HG03342 (cell line): ENCODE measurements at regions not wholly inside any gene's neighbourhood (a gene's known extent, or its start where the extent isn't known, plus 50 kb on each side); places are given as distances from the start of the nearest gene placed in this dataset.
"Not testable (repeated sequence)": the region's sequence is repeated elsewhere in the genome, so short reads cannot be mapped to it uniquely, and the experiment has no call there.

Source experiments
- ATAC-seq: cut with Tn5 transposase; IDR thresholded peaks from one replicate; pipeline ENCODE4 v1.9.1; 2021; ENCODE audit warnings: mild to moderate bottlenecking, moderate library complexity; ENCODE audit not compliant: unreplicated experiment

DNA sequence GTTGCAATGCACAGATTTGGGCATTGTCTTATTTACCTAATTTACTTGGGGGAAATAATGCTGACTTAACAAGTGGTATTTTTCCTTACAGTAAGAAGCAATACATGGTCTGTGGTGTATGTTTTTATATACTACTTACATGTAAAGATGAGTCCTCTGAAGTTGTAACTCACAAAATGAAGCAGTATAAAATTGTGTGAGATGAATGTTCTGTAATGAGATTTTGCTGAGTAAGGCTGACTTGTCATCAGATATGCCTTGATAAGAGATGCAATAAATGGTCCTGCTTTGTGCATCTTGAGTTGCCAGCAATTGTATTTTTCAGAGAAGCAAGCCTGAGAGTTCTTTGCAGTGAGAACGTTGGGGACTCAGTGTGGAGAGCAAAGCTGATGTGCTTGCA lies 92.2 kb upstream of the GNAQ start:
- ATAC-seq = no peak

DNA sequence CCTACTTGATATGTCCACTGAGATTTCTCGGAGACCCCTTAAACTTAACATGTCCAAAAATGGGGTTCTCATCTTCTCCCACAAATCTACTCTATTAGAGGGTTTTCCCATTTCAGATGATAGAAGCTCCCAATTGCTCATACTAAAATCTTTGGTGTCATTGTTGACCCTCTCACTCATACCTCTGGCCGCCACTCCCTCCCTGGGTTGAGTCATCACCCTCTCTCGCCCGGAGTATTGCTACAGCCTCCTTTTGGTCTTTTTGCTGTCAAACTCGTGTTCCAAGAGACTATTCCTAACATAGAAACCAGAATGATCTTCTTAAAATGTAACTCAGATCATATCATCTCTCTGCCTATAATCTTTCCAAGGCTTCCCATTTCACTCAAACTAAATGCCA lies 91.0 kb upstream of the GNAQ start:
- no peak for ATAC-seq

DNA sequence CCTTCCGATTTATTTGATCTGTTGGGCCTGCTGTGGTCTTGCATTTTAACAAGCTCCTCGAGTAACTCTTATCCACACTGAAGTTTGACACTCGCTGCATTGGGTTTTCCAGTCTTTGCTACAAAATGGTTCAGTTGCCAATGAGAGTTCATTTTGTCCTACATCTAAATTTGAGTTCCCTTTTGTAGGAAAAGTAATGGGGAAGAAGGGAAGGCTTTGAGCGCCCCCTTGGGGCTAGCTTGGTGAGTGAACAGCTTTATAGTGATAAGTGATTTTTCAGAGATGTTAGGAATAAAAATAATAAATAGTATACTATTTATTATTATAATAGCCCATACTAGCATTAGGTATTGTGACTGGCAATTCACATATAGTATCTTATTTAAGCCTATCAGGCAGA lies 89.9 kb upstream of the GNAQ start:
- ATAC-seq = no peak

DNA sequence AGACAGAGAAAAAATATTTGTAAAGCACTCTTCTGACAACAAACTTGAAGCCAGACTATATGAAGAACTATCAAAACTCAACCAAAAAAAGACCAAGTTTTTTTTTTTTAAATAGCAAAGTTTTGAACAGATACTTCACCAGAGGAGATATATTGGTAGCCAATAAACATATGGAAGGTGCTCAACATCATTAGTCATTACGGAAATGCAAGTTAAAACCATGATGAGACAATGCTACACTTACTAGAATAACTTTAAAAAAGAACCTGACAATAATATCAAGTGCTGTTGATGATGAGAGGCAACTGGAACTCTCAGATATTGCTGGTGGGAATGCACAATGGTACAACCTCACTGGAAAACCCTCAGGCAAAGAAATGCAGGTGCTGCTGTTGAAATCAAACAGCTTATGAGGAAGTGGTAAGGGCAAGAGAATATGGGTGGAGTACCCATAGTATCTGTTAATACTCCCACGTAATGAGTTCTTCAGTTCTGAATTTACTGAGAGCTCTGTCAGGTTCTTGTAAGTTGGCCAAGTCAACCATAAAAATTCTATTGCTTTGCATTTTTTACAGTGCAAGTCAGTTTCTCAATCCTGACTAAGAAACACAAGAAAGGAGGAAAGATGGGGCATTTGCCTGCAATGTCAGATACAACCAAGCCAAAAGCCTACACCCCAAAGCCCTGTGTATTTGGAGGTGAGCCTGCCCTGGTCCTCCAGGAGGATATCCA lies 87.3 kb upstream of the GNAQ start:
- ATAC-seq = peak; percentile 75

DNA sequence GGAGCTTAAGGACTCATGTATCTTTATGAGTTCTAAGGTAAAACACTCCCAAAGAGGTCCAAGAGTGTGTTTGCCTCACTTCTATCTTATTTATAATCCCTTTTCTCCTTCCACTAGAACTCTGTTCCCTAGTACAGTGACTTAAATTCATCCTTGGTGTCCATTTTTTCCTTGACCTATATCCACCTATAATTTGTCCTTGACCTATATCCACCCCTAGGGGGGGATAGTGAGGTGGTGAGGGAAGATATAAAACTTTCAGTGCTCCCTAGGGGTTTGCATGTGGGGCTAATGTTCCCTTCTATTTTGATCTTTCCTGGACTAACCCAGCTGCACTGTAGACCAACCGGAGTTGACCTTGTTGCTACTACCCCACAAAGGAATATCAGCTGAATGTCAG lies 83.5 kb upstream of the GNAQ start:
- ATAC-seq = peak; percentile 58

DNA sequence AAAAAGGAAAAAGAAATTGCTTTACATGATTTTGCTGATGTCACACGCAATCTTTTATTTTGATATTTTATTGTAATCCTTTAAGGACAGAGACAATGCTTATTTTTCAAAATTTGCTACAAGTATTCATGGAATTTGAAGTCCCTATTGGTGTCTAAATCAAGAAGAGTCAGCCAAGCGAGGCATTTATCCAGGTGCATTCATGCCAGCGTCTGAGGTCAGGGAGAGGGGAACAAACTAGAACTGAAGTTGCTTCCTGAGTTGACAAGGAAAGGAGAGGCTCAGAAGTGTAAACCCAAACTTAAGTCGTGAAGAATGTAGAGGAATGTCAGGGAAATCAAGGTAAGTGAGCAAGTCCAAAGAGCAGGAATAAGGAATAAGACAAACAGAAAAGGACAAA lies 83.0 kb upstream of the GNAQ start:
- ATAC-seq = no peak

DNA sequence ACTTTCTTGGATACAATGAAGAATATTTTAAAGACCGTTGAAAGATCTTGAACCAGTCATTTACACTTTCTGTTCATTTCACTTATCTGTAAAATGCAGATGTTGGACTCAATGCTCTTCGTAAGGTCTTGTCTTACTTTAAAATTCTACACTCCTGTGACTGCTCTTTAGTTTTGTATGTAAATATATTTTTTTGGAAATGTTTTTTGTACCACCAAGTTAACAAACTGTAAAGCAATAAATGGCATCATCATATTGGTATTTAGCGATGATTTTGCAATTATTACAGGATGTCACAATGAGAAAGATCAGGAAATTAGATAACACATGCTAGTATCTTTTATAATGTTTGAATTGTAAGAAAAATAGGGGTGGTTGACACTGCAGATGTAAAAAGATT lies 80.8 kb upstream of the GNAQ start:
- no peak for ATAC-seq

DNA sequence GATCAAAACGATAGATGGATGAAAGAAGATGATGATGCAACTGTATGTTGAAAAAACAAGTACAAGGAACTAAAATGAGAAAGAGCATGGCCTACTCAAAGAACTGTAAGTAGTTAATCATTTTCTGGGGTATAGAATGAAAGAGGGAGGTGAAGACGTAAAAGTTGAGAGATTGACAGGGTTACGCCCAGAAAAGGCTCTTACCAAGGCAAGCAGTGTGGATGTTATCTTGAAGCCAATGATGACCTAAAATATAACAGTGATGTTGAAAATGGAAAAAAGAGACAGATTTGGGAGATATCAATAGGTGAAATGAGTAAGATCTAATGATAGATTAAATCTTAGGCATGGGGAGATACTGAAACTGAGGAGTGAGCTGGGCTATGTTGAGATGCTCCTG lies 80.4 kb upstream of the GNAQ start:
- no peak for ATAC-seq

DNA sequence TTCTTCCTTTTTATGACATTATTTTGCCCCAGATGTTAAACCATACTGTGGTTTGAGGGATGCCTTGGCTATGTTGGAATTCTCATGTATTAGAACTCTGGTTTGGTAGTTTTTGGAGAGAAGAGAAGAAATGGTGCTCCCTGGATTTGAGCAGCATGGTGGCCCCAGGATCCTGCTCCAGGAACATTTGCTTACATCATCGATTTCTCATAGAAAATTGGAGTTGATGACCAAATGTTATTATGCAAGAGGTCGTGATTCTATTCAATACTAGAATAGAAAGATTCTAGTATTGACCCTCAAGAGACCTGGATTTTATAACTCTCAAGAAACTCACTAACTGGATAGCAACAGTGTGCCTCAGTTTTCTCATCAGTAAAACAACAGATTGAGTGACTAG lies 77.5 kb upstream of the GNAQ start:
- ATAC-seq = no peak

DNA sequence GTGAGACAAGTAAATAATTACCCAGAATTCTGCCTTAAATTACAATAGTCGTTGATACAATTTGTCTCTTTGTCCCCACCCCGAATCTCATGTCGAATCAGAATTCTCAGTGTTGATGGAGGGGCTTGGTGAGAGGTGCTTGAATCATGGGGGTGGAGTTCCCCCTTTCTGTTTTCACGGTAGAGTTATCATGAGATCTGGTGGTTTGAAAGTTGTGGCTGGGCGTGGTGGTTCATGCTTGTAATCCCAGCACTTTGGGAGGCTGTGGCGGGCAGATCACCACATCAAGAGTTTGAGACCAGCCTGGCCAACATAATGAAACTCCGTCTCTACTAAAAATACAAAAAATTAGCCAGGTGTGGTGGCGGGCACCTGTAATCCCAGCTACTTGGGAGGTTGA lies 75.0 kb upstream of the GNAQ start:
- ATAC-seq = not testable (repeated sequence)

DNA sequence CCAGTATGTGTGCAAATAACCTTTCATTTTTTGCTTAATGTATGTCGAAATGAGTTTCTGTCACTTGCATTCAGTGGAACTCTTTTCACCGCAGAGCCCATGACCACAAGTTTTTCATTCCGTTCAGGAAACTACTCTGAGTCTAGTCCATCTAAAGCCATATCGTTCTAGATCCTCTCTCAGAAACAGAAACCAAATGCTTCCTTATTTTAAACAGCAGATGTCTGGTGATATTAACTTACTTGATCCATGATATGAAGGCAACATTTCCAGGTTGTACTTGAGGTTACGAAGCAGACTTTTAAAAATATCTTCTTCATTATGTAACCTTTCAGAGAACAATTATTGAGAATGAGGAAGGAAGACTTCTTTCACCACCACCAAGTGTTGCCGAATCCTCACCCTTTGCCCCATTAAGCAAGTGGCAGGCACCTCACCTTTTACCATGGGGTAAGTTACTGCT lies 72.4 kb upstream of the GNAQ start:
- ATAC-seq = peak; percentile 66

DNA sequence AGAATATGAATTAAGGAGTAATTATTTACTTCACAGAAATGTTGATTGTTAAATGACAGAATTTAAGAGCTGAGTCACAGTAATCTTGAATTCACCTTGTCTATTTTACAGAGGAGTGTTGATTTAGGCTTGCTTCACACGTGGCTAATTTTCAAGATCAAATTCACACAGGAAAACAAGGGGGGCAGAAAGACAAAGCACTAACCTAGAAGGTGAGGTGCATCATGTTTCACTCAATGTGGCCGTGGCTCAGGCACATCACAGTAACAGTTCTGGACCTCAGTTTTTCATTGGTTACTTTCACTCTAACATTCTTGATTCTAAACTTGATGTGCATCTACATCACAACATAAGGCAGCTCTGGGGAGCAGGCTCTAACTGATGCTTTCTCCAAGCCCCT lies 69.6 kb upstream of the GNAQ start:
- ATAC-seq = no peak

DNA sequence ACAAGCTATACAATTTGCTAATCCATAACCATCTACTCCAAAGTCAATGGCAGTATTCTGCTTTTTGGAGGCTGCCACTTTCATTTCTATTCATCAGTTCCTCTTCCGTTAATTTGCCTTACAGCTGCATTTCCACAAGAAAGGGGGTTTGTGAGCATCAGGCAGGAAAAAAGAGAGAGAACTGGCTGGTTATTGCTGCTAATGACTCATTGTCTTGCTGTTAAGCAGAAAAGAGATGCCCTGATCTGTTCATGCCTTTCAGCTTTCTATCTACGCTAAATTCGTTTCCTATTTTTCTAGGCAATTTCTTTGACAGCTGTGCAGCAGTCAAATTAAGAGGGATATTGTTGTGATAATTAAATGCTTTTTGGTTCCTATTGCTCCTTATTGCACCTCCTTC lies 65.9 kb upstream of the GNAQ start:
- ATAC-seq = no peak

DNA sequence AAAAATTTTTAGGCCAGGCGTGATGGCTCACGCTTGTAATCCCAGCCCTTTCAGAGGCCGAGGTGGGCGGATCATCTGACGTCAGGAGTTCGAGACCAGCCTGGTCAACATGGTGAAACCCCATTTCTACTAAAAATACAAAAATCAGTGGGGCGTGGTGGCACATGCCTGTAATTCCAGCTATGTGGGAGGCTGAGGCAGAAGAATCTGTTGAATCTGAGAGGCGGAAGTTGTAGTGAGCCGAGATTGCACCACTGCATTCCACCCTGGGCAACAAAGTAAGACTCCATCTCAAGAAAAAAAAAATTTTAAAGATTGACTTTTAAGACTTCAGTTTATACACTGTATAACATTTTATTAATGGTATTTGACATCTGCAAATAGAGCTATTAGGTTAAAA lies 60.1 kb upstream of the GNAQ start:
- no peak for ATAC-seq

DNA sequence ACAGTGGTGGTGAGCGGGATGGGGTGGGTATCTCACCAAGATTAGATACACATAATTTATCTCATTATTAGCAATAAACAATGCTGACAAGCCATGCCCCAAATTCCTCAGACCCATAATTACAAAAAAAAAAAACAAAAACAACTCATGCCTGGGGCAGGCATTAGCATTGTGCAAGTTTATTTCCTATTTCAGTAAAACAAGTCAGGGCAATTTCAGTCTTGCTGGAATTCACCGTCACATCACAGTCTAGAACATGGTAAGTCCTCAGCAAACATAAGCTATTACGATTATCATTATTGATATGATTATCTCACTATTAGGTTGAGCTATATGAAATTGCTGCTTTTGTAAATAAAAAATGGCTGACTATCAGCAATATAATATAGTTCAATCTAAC lies 57.5 kb upstream of the GNAQ start:
- ATAC-seq = no peak

DNA sequence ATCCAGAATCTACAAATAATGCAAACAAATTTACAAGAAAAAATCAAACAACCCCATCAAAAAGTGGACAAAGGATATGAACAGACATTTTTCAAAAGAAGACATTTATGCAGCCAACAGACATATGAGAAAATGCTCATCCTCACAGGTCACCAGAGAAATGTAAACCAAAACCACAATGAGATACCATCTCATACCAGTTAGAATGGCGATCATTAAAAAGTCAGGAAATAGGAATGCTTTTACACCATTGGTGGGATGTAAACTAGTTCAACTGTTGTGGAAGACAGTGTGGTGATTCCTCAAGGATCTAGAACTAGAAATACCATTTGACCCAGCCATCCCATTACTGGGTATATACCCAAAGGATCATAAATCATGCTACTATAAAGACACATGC lies 56.6 kb upstream of the GNAQ start:
- not testable (repeated sequence) for ATAC-seq
